GM19239 (cell line): ENCODE measurements at regions not wholly inside any gene's neighbourhood (a gene's known extent, or its start where the extent isn't known, plus 50 kb on each side); places are given as distances from the start of the nearest gene placed in this dataset.
A peak's percentile ranks its signal among the peaks of the same experiment; 100 is the strongest.
"Not testable (repeated sequence)": the region's sequence is repeated elsewhere in the genome, so short reads cannot be mapped to it uniquely, and the experiment has no call there.

Experiments
- DNase-seq: peaks from one replicate; pipeline ENCODE4 v3.0.0; 2011; ENCODE audit warnings: low spot score; ENCODE audit not compliant: insufficient read length
- FAIRE-seq: peaks from 2 replicates; lab custom pipeline; 2011; peaks lifted over from hg19 to GRCh38; lab: Jason Lieb, UNC

DNA sequence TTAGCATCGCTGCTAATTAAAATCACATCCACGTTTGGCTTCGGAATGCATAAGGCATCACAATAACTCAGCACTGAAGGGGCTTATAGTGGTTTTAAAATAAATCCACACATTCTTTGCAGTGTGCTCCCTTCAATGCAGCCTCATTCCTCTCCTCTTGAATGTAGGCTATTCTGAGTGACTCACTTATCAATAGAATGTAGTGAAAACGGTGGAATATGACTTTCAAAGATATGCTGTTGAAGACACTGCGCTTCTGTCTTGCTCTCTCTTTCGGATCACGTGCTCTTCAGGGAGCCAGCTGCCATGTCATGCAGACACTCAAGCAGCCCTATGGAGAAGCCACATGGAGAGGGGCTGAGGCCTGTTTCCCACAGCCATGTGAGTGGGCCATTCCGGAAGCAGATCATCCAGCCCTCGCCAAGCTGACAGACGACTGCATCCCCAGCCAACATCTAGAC, 87.4 kb downstream of the CRYGS start:
- no peak for FAIRE-seq
- DNase-seq = no peak

GRCh38 chr3:186454881-186455703, 89.1 kb downstream of the CRYGS start:
- DNase-seq (no peak), FAIRE-seq (no peak)

GRCh38 chr3:186453531-186453930, 90.6 kb downstream of the CRYGS start:
- no peak for FAIRE-seq
- DNase-seq = no peak

DNA sequence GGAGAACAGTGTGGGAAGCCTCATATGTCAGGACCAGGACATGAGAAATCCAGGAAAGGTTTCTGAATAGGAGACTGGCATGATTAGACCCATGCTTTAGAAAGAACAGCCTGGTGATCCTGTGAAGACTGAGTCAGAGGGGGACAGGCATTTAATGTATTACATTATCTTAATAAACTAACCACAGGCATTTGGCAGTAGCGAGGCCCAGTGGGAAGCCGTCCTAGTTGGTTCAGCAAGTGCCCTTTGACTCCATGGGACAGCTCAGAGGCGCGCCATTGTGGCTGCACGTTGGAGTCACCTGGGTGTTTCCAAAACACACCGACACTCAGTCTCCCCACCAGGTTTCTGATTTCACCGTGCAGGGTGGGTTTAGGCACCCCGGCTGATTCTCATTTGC, 90.5 kb upstream of the DGKG start:
- FAIRE-seq = no peak
- DNase-seq = no peak

DNA sequence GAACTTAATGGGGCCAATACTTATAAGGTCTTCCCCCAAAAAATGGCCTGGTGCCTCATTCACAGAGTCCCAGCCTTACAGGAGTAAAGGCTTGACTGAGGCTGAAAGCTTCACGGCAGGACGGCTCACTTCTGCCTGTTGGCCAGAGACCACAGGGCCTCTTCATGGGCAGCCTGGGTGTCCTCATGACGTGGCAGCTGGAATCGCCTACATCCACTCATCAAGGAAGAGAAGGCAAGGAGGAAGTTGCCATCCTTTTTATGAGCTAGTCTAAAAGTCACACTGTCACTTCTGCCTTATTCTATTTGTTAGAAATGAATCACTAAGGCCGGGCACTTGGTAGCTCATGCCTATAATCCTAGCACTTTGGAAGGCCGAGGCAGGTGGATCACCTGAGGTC, 89.3 kb upstream of the DGKG start:
- FAIRE-seq (no peak), DNase-seq (no peak)

- FAIRE-seq = no peak
Measured at GRCh38 chr3:186444974-186445373, 82.9 kb upstream of the DGKG start.

GRCh38 chr3:186444288-186444687, 82.3 kb upstream of the DGKG start:
- FAIRE-seq = no peak
- no peak for DNase-seq

More at GRCh38 chr3:186444974-186445373, 82.9 kb upstream of the DGKG start:
- DNase-seq = no peak

GRCh38 chr3:186442979-186443378, 80.9 kb upstream of the DGKG start:
- FAIRE-seq = not testable (repeated sequence)

GRCh38 chr3:186442162-186442561, 80.1 kb upstream of the DGKG start:
- DNase-seq (no peak), FAIRE-seq (no peak)

More at GRCh38 chr3:186442979-186443378, 80.9 kb upstream of the DGKG start:
- not testable (repeated sequence) for DNase-seq

- DNase-seq = no peak
- FAIRE-seq = no peak
Measured at GRCh38 chr3:186440891-186441290, 78.9 kb upstream of the DGKG start.

GRCh38 chr3:186439725-186440124, 77.7 kb upstream of the DGKG start:
- no peak for FAIRE-seq

DNA sequence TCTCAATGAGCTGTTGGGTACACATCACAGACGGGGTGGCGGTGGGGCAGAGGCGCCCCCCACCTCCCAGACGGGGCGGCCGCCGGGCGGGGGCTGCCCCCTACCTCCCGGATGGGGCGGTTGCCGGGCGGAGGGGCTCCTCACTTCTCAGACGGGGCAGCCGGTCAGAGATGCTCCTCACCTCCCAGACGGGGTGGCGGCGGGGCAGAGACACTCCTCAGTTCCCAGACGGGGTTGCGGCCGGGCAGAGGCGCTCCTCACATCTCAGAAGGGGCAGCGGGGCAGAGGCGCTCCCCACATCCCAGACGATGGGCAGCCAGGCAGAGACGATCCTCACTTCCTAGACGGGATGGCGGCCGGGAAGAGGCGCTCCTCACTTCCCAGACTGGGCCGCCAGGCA, 73.3 kb upstream of the DGKG start:
- FAIRE-seq, DNase-seq: not testable (repeated sequence)

More at GRCh38 chr3:186439725-186440124, 77.7 kb upstream of the DGKG start:
- DNase-seq = no peak

GRCh38 chr3:186432944-186433732, 71.1 kb upstream of the DGKG start:
- DNase-seq = no peak
- FAIRE-seq = no peak

- no peak for DNase-seq
- no peak for FAIRE-seq
Measured at GRCh38 chr3:186432189-186432588, 70.2 kb upstream of the DGKG start.

DNA sequence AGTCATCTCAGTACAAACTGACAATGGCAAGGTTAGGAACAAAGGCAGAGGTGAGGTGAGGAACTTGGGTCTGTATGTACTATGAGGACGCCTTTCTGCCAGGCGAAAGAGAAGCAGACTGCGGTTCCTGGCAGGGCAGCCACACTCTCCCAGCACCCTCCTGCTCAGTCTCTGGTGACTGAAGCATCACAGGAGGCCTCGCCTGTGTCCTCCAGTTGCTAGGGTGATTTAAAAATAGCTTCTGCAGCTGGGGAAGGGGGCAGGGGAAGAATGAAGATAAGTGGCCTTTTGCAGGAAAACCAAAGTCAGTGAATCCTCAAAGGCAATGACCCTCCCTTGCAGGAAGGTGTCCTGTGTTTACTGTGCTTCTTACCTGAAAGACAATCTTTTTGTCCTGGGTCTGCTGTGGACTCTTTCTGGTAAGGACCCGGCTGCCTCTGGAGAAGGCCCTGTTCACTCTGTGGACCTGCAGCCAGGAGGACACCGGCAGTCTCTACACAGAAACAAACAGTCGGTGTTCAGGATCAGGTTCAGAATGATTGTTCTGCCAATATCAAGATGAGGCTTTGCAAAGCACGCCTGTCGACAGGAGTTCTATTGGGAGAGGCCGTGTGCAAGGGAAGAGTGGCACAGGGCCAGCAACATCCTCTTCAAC, 65.7 kb upstream of the DGKG start:
- FAIRE-seq (peak; percentile 8), DNase-seq (no peak)

DNA sequence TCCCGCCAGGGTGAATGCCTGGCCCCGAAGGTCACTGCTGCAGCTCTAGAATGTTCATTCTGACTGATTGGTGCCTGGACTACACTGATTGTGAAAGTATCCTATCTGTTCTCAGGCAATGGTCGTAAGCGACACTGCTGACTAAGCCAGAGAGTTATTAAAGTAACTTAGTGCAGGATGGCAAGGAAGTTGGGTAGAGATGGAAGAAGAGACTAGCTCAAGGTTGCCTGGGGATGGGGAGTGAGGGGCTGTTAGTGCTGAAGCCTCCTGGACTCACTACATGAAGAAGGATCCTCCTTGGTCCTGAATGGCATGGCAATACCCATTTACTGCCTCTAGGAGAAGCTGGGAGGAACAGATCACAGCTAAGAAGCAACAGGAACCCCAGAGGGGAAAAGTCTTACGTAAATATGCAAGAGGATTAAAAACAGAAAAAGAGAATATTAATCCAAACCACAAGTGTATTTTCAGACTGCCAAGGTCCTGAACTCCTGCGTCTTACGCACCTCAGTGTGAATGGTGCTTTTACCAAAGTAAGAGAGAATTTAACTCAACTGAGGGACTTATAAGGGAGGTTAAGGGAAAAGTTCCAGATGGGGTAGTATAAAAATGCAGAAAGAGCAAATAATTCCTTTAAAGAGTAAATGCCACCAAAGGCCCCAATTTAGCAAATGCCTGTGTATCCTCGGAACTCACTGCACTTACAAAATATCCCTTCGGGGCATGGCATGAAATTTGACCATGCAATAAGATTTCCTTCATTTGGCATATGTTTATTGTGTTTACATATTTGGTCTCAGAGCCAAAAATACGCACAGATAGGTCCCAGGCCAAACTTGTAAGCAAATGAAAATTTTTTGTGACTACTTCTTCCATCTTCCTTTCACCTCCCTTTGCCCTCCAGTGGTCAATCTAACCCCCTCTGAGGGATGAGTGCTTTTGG, 64.0 kb upstream of the DGKG start:
- FAIRE-seq (peak; percentile 52), DNase-seq (no peak)

DNA sequence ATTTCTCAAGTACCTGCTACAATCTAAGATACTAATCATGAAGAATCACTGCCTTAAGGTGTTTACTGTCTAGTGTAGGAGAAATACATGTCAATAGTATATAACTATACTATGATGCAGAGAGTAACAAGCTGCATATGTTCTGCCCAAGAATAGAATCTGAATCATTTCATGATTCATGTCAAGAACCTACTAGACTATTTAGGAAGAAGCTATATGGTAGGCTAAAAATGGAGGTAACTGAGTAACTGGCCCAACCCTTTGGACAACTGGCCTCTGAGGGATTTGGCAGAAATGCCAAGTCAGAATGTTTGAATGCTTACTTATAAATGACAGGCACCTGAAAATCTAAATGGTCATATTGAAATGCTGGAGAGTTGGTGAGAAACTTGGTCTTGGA, 59.9 kb upstream of the DGKG start:
- DNase-seq (no peak), FAIRE-seq (no peak)

- DNase-seq = no peak
Measured at GRCh38 chr3:186418671-186419145, 56.7 kb upstream of the DGKG start.

GRCh38 chr3:186417791-186418190, 55.8 kb upstream of the DGKG start:
- DNase-seq (no peak), FAIRE-seq (no peak)

More at GRCh38 chr3:186418671-186419145, 56.7 kb upstream of the DGKG start:
- no peak for FAIRE-seq
